HCT116 (cell line): ENCODE measurements at regions not wholly inside any gene's neighbourhood (a gene's known extent, or its start where the extent isn't known, plus 50 kb on each side); places are given as distances from the start of the nearest gene placed in this dataset.

Experiments
- ATAC-seq: fragments of 200-7000 bp; cut with Tn5 transposase; 2 replicates; pipeline ENCODE4 v1.9.1; 2020; ENCODE audit warnings: mild to moderate bottlenecking, moderate library complexity
- BruUV-seq: library from RNA; stranded (reverse); fragments of 400-500 nt; replicated peaks from 2 replicates; lab custom pipeline; 2021; lab: Mats Ljungman, UMichigan
- CTCF ChIA-PET: fragments of 300-600 bp; sonication (Branson Sonifier 250); formaldehyde crosslinking; loops from one replicate; lab custom pipeline; 2021; ENCODE audit warnings: antibody characterized with exemption; lab: Charles Lee
- POLR2A ChIA-PET: fragments of 300-600, 350-600 bp; sonication (Branson Sonifier 250); formaldehyde crosslinking; loops from one replicate; lab custom pipeline; 2021; ENCODE audit warnings: antibody characterized with exemption; lab: Charles Lee
- RAD21 ChIA-PET, 2 experiments: fragments of 300-600 bp; sonication (Branson Sonifier 250); formaldehyde crosslinking; loops; one replicate each; lab custom pipeline; 2023; ENCODE audit warnings: low total read pairs in 2 of 2; ENCODE audit not compliant: uncharacterized antibody in 2 of 2, unreplicated experiment in 2 of 2, low non-redundant PET in 1 of 2; lab: Charles Lee
- DNase-seq: peaks from one replicate; pipeline ENCODE4 v3.0.0-alpha.2; 2010; ENCODE audit warnings: low read depth, low spot score
- H2AFZ ChIP-seq: fragments of 200-600 bp; shearing (Covaris generic), sonication (generic); 2 replicates; pipeline ENCODE4 v1.6.1; 2017; ENCODE audit warnings: low read depth, mixed run types, mixed read lengths, antibody characterized with exemption, low read length; ENCODE audit not compliant: poor library complexity, severe bottlenecking
- H3K27ac ChIP-seq: 2 replicates; pipeline ENCODE4 v1.5.1; 2012; ENCODE audit warnings: low read depth, low read length
- H3K27me3 ChIP-seq: fragments of 200-600 bp; sonication (generic); 2 replicates; pipeline ENCODE4 v1.6.1; 2016; ENCODE audit warnings: mixed run types, low read length, mixed read lengths; ENCODE audit not compliant: insufficient read depth
- H3K36me3 ChIP-seq, 2 experiments: fragments of 200-500 bp in 1 of 2; fragments of 200-600 bp in 1 of 2; sonication (Bioruptor generic) in 1 of 2; sonication (generic) in 1 of 2; 2 replicates each; pipeline versions ENCODE4 v1.5.1 to v1.6.1; 2014 to 2016; ENCODE audit warnings: low read length in 2 of 2, inconsistent platforms in 1 of 2, mixed read lengths in 1 of 2, mixed run types in 1 of 2; ENCODE audit not compliant: insufficient read depth in 2 of 2, control insufficient read depth in 1 of 2
- H3K4me1 ChIP-seq, 2 experiments: fragments of 200-600 bp in 1 of 2; sonication (generic) in 1 of 2; 2 replicates each; pipeline versions ENCODE4 v1.5.1 to v1.6.1; 2012 to 2017; ENCODE audit warnings: low read length in 2 of 2, inconsistent platforms in 1 of 2, mild to moderate bottlenecking in 1 of 2, mixed read lengths in 1 of 2, mixed run types in 1 of 2, moderate library complexity in 1 of 2; ENCODE audit not compliant: insufficient read depth in 2 of 2, control insufficient read depth in 1 of 2
- H3K4me2 ChIP-seq: fragments of 200-600 bp; sonication (generic); 2 replicates; pipeline ENCODE4 v1.6.1; 2017; ENCODE audit warnings: mixed run types, low read length, mixed read lengths
- H3K4me3 ChIP-seq, 2 experiments: fragments of 200-600 bp in 1 of 2; sonication (generic) in 1 of 2; replicated peaks in 1 of 2; 2 replicates each; pipeline ENCODE4 v1.5.1; 2011 to 2016; ENCODE audit warnings: low read length in 2 of 2, control low read depth in 1 of 2, low read depth in 1 of 2, mild to moderate bottlenecking in 1 of 2, mixed read lengths in 1 of 2, mixed run types in 1 of 2
- H3K79me2 ChIP-seq: fragments of 200-600 bp; sonication (generic); 2 replicates; pipeline ENCODE4 v1.6.1; 2017; ENCODE audit warnings: mild to moderate bottlenecking, mixed run types, low read length, moderate library complexity, mixed read lengths; ENCODE audit not compliant: insufficient read depth
- H3K9ac ChIP-seq: fragments of 200-600 bp; sonication (generic); 2 replicates; pipeline ENCODE4 v1.6.1; 2016; ENCODE audit warnings: low read length, mixed read lengths
- H3K9me2 ChIP-seq: fragments of 200-600 bp; sonication (generic), shearing (Covaris generic); 2 replicates; pipeline ENCODE4 v1.6.1; 2017; ENCODE audit warnings: mixed run types, mild to moderate bottlenecking, moderate library complexity; ENCODE audit not compliant: insufficient read depth
- H3K9me3 ChIP-seq, 2 experiments: fragments of 200-500 bp in 1 of 2; fragments of 200-600 bp in 1 of 2; sonication (Bioruptor generic) in 1 of 2; sonication (generic) in 1 of 2; 2 replicates each; pipeline ENCODE4 v1.6.1; 2014 to 2017; ENCODE audit warnings: low read length in 2 of 2, mixed read lengths in 2 of 2, inconsistent platforms in 1 of 2, low read depth in 1 of 2, mild to moderate bottlenecking in 1 of 2, mixed run types in 1 of 2, moderate library complexity in 1 of 2; ENCODE audit not compliant: control insufficient read depth in 1 of 2, insufficient read depth in 1 of 2
- H4K20me1 ChIP-seq: fragments of 200-600 bp; sonication (generic), shearing (Covaris generic); 2 replicates; pipeline ENCODE4 v1.6.1; 2017; ENCODE audit warnings: mixed run types, mild to moderate bottlenecking, moderate library complexity; ENCODE audit not compliant: insufficient read depth
- EGR1 ChIP-seq: IDR thresholded peaks from 2 replicates; pipeline ENCODE4 v1.6.1; 2012; ENCODE audit warnings: low read depth
- EZH2 ChIP-seq: fragments of 200-600 bp; sonication (generic); IDR thresholded peaks from 2 replicates; pipeline ENCODE4 v1.6.1; 2017; ENCODE audit warnings: antibody characterized with exemption, mixed run types
- EZH2phosphoT487 ChIP-seq: fragments of 200-600 bp; IDR thresholded peaks from 2 replicates; pipeline ENCODE4 v1.6.1; 2018; ENCODE audit warnings: antibody characterized with exemption, borderline replicate concordance
- FOSL1 ChIP-seq: IDR thresholded peaks from 2 replicates; pipeline ENCODE4 v1.6.1; 2012; ENCODE audit warnings: low read depth
- POLR2A ChIP-seq: IDR thresholded peaks from 2 replicates; pipeline ENCODE4 v1.7.0; 2011; ENCODE audit warnings: borderline replicate concordance; ENCODE audit not compliant: insufficient read depth, insufficient read length; ENCODE audit errors: extremely low read depth
- POLR2AphosphoS5 ChIP-seq: IDR thresholded peaks from 2 replicates; pipeline ENCODE4 v1.6.1; 2011; ENCODE audit warnings: mild to moderate bottlenecking, low read depth, low read length, moderate library complexity
- SIN3A ChIP-seq: IDR thresholded peaks from 2 replicates; pipeline ENCODE4 v1.6.1; 2012; ENCODE audit warnings: low read depth
- SRF ChIP-seq: IDR thresholded peaks from 2 replicates; pipeline ENCODE4 v1.6.1; 2012; ENCODE audit warnings: low read depth
- TCF7L2 ChIP-seq: IDR thresholded peaks from 2 replicates; pipeline ENCODE4 v1.7.0; 2011; ENCODE audit warnings: borderline replicate concordance, inconsistent platforms; ENCODE audit not compliant: insufficient read depth, insufficient read length; ENCODE audit errors: extremely low read depth
- ZFX ChIP-seq: fragments of 450-650 bp; IDR thresholded peaks from 2 replicates; pipeline ENCODE4 v1.6.1; 2017
- intact Hi-C: fragments of 100-400 bp; cut with micrococcal nuclease; formaldehyde crosslinking; loops from 2 replicates; pipeline ENCODE4 v1.10.0; 2022
- TF ChIP-seq, protein P1 (sequence below): IDR thresholded peaks from 2 replicates; pipeline ENCODE4 v1.6.1; 2012
- TF ChIP-seq, protein P2 (sequence below): IDR thresholded peaks from 2 replicates; pipeline ENCODE4 v1.6.1; 2012; ENCODE audit warnings: low read depth

DNA sequence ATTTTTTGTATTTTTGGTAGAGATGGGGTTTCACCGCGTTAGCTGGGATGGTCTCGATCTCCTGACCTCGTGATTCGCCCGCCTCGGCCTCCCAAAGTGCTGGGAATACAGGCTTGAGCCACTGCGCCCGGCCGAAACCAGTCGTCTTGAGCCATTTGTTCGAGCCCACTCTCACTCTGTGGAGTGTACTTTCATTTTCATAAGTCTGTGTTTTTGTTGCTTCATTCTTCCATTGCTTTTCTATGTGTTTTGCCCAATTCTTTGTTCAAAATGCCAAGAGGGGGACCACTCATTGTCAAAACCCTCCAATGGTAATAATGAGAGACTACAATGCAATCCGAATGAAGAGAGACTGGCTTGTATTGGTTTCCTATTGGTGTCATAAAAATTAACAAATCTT lies 1545.5 kb upstream of the DDX18 start:
- no peak overlapping the region for H3K9ac ChIP-seq

DNA sequence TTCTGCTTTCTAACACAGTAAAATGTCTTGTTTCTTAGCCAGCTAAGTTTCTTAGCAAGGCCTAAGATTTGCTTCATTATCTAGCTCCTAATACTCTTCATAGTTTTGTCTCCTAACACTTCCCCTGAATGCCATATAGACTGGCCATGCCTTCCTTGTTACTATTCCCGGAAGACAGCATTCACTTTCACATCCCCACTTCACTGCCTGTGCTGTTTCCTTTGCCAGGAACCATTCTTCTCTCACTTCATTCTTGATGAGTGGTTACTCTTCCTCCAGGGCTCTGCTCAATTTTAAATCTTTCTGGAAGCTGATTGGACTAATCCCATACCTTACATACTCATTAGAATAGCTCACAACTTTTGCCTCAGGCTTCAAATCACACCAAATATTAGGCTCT lies 1510.2 kb upstream of the DDX18 start:
- ChIA-PET RAD21 (no interaction called here), CTCF (no interaction called here), POLR2A (no interaction called here)
- Histone ChIP-seq H3K27me3 (no peaks in the 10 kb centered on the region), H3K27ac (no peak overlapping the region), H3K9me3 (peaks cover 6 to 20% of the 10 kb centered on the region in 2 experiments; a peak in 3 of 4 replicates), H3K4me2 (no peak overlapping the region), H3K79me2 (no peaks in the 10 kb centered on the region), H3K9ac (no peak overlapping the region), H2AFZ (no peak overlapping the region), H3K4me3 (no peak overlapping the region), H4K20me1 (no peaks in the 10 kb centered on the region), H3K36me3 (no peaks in the 10 kb centered on the region), H3K4me1 (no peaks in the 10 kb centered on the region), H3K9me2 (no peaks in the 10 kb centered on the region)
- TF ChIP-seq, protein P1, sequence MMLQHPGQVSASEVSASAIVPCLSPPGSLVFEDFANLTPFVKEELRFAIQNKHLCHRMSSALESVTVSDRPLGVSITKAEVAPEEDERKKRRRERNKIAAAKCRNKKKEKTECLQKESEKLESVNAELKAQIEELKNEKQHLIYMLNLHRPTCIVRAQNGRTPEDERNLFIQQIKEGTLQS: no peak
- TF ChIP-seq POLR2AphosphoS5: no peak
- TF ChIP-seq, protein P2, sequence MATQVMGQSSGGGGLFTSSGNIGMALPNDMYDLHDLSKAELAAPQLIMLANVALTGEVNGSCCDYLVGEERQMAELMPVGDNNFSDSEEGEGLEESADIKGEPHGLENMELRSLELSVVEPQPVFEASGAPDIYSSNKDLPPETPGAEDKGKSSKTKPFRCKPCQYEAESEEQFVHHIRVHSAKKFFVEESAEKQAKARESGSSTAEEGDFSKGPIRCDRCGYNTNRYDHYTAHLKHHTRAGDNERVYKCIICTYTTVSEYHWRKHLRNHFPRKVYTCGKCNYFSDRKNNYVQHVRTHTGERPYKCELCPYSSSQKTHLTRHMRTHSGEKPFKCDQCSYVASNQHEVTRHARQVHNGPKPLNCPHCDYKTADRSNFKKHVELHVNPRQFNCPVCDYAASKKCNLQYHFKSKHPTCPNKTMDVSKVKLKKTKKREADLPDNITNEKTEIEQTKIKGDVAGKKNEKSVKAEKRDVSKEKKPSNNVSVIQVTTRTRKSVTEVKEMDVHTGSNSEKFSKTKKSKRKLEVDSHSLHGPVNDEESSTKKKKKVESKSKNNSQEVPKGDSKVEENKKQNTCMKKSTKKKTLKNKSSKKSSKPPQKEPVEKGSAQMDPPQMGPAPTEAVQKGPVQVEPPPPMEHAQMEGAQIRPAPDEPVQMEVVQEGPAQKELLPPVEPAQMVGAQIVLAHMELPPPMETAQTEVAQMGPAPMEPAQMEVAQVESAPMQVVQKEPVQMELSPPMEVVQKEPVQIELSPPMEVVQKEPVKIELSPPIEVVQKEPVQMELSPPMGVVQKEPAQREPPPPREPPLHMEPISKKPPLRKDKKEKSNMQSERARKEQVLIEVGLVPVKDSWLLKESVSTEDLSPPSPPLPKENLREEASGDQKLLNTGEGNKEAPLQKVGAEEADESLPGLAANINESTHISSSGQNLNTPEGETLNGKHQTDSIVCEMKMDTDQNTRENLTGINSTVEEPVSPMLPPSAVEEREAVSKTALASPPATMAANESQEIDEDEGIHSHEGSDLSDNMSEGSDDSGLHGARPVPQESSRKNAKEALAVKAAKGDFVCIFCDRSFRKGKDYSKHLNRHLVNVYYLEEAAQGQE: no peak
- TF ChIP-seq FOSL1: no peak
- no peak for TF ChIP-seq SRF
- TF ChIP-seq SIN3A: no peak
- no peak for TF ChIP-seq EZH2phosphoT487
- ATAC-seq (no peak), DNase-seq (no peak)
- BruUV-seq: no TSS peak
- intact Hi-C loops: no loop called here

More for the DNA sequence above, 1545.5 kb upstream of the DDX18 start:
- Histone ChIP-seq H2AFZ (no peak overlapping the region), H3K4me2 (no peak overlapping the region), H3K27ac (no peak overlapping the region), H3K4me1 (no peaks in the 10 kb centered on the region), H3K27me3 (no peaks in the 10 kb centered on the region), H3K4me3 (no peak overlapping the region), H3K79me2 (no peaks in the 10 kb centered on the region), H3K9me3 (peaks cover 4 to 29% of the 10 kb centered on the region in 2 experiments; a peak in 3 of 4 replicates), H3K36me3 (no peaks in the 10 kb centered on the region), H3K9me2 (no peaks in the 10 kb centered on the region), H4K20me1 (no peaks in the 10 kb centered on the region)
- ATAC-seq: no peak
- RAD21 ChIA-PET: no interaction called here
- DNase-seq: no peak
- TF ChIP-seq POLR2AphosphoS5 (no peak), ZFX (no peak), POLR2A (no peak), SRF (no peak), TCF7L2 (no peak), EGR1 (no peak), EZH2 (no peak)
- POLR2A ChIA-PET: no interaction called here
- CTCF ChIA-PET: no interaction called here
- no TSS peak for BruUV-seq
- intact Hi-C loops: no loop called here
